GM23248 (cell line): ENCODE measurements at regions not wholly inside any gene's neighbourhood (a gene's known extent, or its start where the extent isn't known, plus 50 kb on each side); places are given as distances from the start of the nearest gene placed in this dataset.

Source experiments
- DNase-seq: peaks from one replicate; pipeline ENCODE4 v3.0.0-alpha.2; 2015
- H2AFZ ChIP-seq: fragments of 200-600 bp; sonication (generic); 2 replicates; pipeline ENCODE4 v1.6.1; 2016; ENCODE audit warnings: antibody characterized with exemption
- H3F3A ChIP-seq: fragments of 200-600 bp; sonication (generic); 2 replicates; pipeline ENCODE4 v1.6.1; 2016; ENCODE audit warnings: mild to moderate bottlenecking, antibody characterized with exemption, mixed run types; ENCODE audit not compliant: insufficient read depth
- H3K27ac ChIP-seq: fragments of 200-600 bp; sonication (generic); 2 replicates; pipeline ENCODE4 v1.5.1; 2016; ENCODE audit warnings: mild to moderate bottlenecking
- H3K27me3 ChIP-seq: fragments of 200-600 bp; sonication (generic); replicated peaks from 2 replicates; pipeline ENCODE4 v1.6.1; 2016; ENCODE audit warnings: mild to moderate bottlenecking; ENCODE audit not compliant: insufficient read depth
- H3K36me3 ChIP-seq: fragments of 200-600 bp; sonication (generic); 2 replicates; pipeline ENCODE4 v1.6.1; 2016; ENCODE audit warnings: low read depth, mild to moderate bottlenecking
- H3K4me1 ChIP-seq: fragments of 200-600 bp; sonication (generic); 2 replicates; pipeline ENCODE4 v1.6.1; 2016; ENCODE audit warnings: mild to moderate bottlenecking; ENCODE audit not compliant: insufficient read depth
- H3K4me2 ChIP-seq: fragments of 200-600 bp; sonication (generic); one replicate; pipeline ENCODE4 v1.6.1; 2016; ENCODE audit warnings: mild to moderate bottlenecking; ENCODE audit not compliant: unreplicated experiment
- H3K4me3 ChIP-seq: fragments of 200-600 bp; sonication (generic); 2 replicates; pipeline ENCODE4 v1.5.1; 2016; ENCODE audit warnings: mild to moderate bottlenecking
- H3K79me2 ChIP-seq: fragments of 200-600 bp; sonication (generic); 2 replicates; pipeline ENCODE4 v1.6.1; 2016; ENCODE audit warnings: mild to moderate bottlenecking; ENCODE audit not compliant: insufficient read depth
- H3K9ac ChIP-seq: fragments of 200-600 bp; sonication (generic); 2 replicates; pipeline ENCODE4 v1.6.1; 2016; ENCODE audit warnings: mild to moderate bottlenecking
- H3K9me2 ChIP-seq: fragments of 200-600 bp; sonication (generic); 2 replicates; pipeline ENCODE4 v1.6.1; 2016; ENCODE audit warnings: mixed run types, mild to moderate bottlenecking, moderate library complexity; ENCODE audit not compliant: insufficient read depth
- H3K9me3 ChIP-seq: fragments of 200-600 bp; sonication (generic); one replicate; pipeline ENCODE4 v1.6.1; 2017; ENCODE audit warnings: low read depth
- H4K20me1 ChIP-seq: fragments of 200-600 bp; sonication (generic); 2 replicates; pipeline ENCODE4 v1.6.0; 2016; ENCODE audit not compliant: insufficient read depth
- EZH2 ChIP-seq: fragments of 200-600 bp; sonication (generic); IDR thresholded peaks from 2 replicates; pipeline ENCODE4 v1.6.1; 2018; ENCODE audit warnings: antibody characterized with exemption, mild to moderate bottlenecking; ENCODE audit not compliant: insufficient read depth, poor library complexity, severe bottlenecking
- EZH2phosphoT487 ChIP-seq: fragments of 200-600 bp; sonication (generic); IDR thresholded peaks from 2 replicates; pipeline ENCODE4 v1.6.1; 2018; ENCODE audit warnings: antibody characterized with exemption, moderate library complexity, mild to moderate bottlenecking, low read depth; ENCODE audit not compliant: insufficient read depth
- WGBS, 2 experiments: methylation state at CpG; one replicate each; pipeline ENCODE4 v1.1.6; 2015 to 2017; ENCODE audit warnings: low lambda C conversion rate in 2 of 2, low coverage in 1 of 2; ENCODE audit errors: missing lambda C conversion rate in 2 of 2; 5-methylcytosine and 5-hydroxymethylcytosine counted together
- in situ Hi-C: fragments of 300-500 bp; cut with MboI; formaldehyde crosslinking; loops from 2 replicates; pipeline ENCODE4 v1.15.0; 2020

DNA sequence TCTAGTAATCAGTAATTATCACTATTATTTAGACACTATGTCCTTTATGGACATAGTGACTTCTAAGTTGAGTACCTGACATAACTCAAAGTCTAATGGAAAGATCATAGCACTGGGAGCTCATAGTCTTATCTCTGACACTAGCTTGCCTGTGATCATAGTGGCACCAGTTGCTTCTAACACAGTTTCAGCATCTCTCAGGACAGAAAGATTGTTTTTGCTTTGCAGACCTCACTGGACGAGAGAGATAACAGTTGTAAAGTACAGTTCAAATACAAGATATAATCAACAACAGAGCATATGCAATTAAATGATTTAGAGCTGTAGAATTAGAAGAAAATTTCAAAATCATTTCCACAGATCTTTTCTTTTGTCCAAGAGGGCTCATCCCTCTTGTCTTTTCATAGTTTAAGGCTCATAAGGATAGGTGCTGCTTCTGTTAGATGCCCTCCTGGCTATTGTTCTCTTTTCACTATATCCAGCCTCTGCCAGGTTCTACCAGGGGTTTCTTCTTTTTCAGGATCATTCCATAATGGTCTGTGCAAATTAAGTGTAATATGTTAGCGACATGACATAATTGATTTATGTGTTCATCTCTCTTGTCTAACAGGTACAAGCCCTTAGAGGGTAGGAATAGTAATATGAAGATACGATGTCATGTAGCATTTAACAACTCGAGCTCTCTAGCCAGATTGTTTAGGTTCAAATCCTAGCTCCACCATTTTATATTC, 1175.4 kb upstream of the TENM4 start:
- Histone ChIP-seq H3F3A (no peaks in the 10 kb centered on the region), H3K4me1 (no peaks in the 10 kb centered on the region), H3K9me2 (no peaks in the 10 kb centered on the region), H3K9me3 (no peaks in the 10 kb centered on the region), H4K20me1 (no peaks in the 10 kb centered on the region), H3K9ac (no peak overlapping the region), H2AFZ (no peak overlapping the region), H3K4me3 (no peak overlapping the region), H3K4me2 (no peak overlapping the region), H3K79me2 (no peaks in the 10 kb centered on the region), H3K27ac (no peak overlapping the region), H3K27me3 (no peaks in the 10 kb centered on the region), H3K36me3 (no peaks in the 10 kb centered on the region)
- no peak for DNase-seq
- 15 to 16% methylated on average over 4 of the region's 4 CpGs for WGBS, 2 experiments
- in situ Hi-C loops = no loop called here
- TF ChIP-seq EZH2 = no peak
- TF ChIP-seq EZH2phosphoT487 = no peak

- Histone ChIP-seq H3K9me2 (no peaks in the 10 kb centered on the region), H4K20me1 (no peaks in the 10 kb centered on the region), H3K27ac (no peak overlapping the region), H3K4me1 (no peaks in the 10 kb centered on the region), H3K36me3 (no peaks in the 10 kb centered on the region), H3K9ac (no peak overlapping the region), H3K79me2 (no peaks in the 10 kb centered on the region), H3K27me3 (no peaks in the 10 kb centered on the region), H2AFZ (no peak overlapping the region), H3K4me2 (no peak overlapping the region), H3F3A (no peaks in the 10 kb centered on the region), H3K9me3 (no peaks in the 10 kb centered on the region), H3K4me3 (no peak overlapping the region)
- TF ChIP-seq EZH2 = no peak
- no peak for TF ChIP-seq EZH2phosphoT487
- in situ Hi-C loops = no loop called here
- no peak for DNase-seq
- WGBS, 2 experiments = 0 to 6% methylated on average over 2 of the region's 2 CpGs
Measured at GRCh38 chr11:80613655-80614054, 1172.8 kb upstream of the TENM4 start.

DNA sequence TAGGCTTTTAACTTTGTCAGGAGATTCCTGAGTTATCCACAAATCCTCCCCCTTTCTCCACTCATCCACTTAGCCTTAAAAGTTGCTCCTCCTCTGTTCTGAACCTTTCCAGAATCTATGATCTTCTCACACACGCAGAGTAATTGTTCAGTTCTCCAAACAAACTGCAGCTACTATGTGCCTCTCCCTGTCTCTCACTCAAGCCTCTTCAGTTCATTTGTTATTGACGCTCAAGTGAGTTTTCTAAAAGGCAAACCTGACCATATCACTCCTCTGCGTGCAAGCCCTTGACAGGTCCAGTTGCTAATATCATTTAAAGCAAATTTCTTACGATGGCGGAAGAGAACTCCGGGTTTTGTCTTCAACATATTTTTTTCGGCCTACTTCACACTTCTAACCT, 1169.7 kb upstream of the TENM4 start:
- no peaks in the 10 kb centered on the region for H3K36me3 ChIP-seq
- H3K79me2 ChIP-seq = no peaks in the 10 kb centered on the region
- 42 to 43% methylated on average over 7 of the region's 7 CpGs for WGBS, 2 experiments
- no peak overlapping the region for H3K27ac ChIP-seq
- no peaks in the 10 kb centered on the region for H4K20me1 ChIP-seq
- no peaks in the 10 kb centered on the region for H3K4me1 ChIP-seq
- H3K4me3 ChIP-seq = no peak overlapping the region
- H3K4me2 ChIP-seq = no peak overlapping the region
- no peak overlapping the region for H3K9ac ChIP-seq
- H3F3A ChIP-seq = no peaks in the 10 kb centered on the region
- TF ChIP-seq EZH2 (no peak), EZH2phosphoT487 (no peak)
- no peaks in the 10 kb centered on the region for H3K9me2 ChIP-seq
- H2AFZ ChIP-seq = no peak overlapping the region
- no peaks in the 10 kb centered on the region for H3K9me3 ChIP-seq
- in situ Hi-C loops = no loop called here
- DNase-seq = no peak
- H3K27me3 ChIP-seq = no peaks in the 10 kb centered on the region

- Histone ChIP-seq H3K4me1 (no peaks in the 10 kb centered on the region), H3K79me2 (no peaks in the 10 kb centered on the region), H3F3A (no peaks in the 10 kb centered on the region), H4K20me1 (no peaks in the 10 kb centered on the region), H3K9me3 (no peaks in the 10 kb centered on the region), H3K9ac (no peak overlapping the region), H3K27me3 (no peaks in the 10 kb centered on the region), H3K9me2 (no peaks in the 10 kb centered on the region), H3K4me3 (no peak overlapping the region), H3K36me3 (no peaks in the 10 kb centered on the region), H3K27ac (no peak overlapping the region), H2AFZ (no peak overlapping the region), H3K4me2 (no peak overlapping the region)
- DNase-seq = no peak
- in situ Hi-C loops = no loop called here
- 71 to 91% methylated on average over 2 of the region's 2 CpGs for WGBS, 2 experiments
- no peak for TF ChIP-seq EZH2phosphoT487
- TF ChIP-seq EZH2 = no peak
Measured at GRCh38 chr11:80603472-80603871, 1162.6 kb upstream of the TENM4 start.

DNA sequence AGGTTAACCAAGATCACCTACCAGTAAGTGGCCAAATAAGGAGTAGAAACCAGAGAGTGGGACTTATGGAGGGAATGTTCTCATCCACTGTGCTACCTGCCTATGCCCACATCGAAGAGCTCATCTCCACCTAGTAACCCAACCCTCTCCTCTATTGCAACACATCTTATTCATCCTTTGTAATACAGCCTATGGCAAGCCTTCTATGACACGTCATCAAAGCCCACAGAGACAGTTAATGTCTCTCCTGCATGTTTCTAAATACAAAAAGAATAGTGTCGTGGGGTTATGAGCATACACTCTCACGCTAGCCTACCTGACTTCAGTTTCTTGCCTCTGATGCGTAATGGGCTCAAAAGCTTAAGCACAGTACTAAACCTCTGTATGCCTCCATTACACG, 1158.1 kb upstream of the TENM4 start:
- Histone ChIP-seq H3K27ac (no peak overlapping the region), H3K4me1 (no peaks in the 10 kb centered on the region), H2AFZ (no peak overlapping the region), H3K9ac (no peak overlapping the region), H3K4me2 (no peak overlapping the region), H3K9me3 (no peaks in the 10 kb centered on the region), H3F3A (no peaks in the 10 kb centered on the region), H3K4me3 (no peak overlapping the region), H3K9me2 (no peaks in the 10 kb centered on the region), H3K79me2 (no peaks in the 10 kb centered on the region), H3K36me3 (no peaks in the 10 kb centered on the region), H4K20me1 (no peaks in the 10 kb centered on the region), H3K27me3 (no peaks in the 10 kb centered on the region)
- TF ChIP-seq EZH2 = no peak
- 16 to 24% methylated on average over 6 of the region's 6 CpGs for WGBS, 2 experiments
- in situ Hi-C loops = no loop called here
- no peak for DNase-seq
